Esophagus squamous epithelium (tissue), 4 donors: ENCODE measurements at regions not wholly inside any gene's neighbourhood (a gene's known extent, or its start where the extent isn't known, plus 50 kb on each side); places are given as distances from the start of the nearest gene placed in this dataset.

Experiments used
- POLR2A ChIP-seq, 4 donors: fragments of 450-650 bp; IDR thresholded peaks; one replicate each; pipeline ENCODE4 v1.6.1; 2017; ENCODE audit warnings: antibody characterized with exemption in 4 of 4, mild to moderate bottlenecking in 4 of 4, moderate library complexity in 3 of 4
- TF ChIP-seq, protein P1 (sequence below), 6 experiments: fragments of 450-650 bp in 4 of 6; fragments of 200-600 bp in 2 of 6; sonication (generic) in 2 of 6; IDR thresholded peaks; one replicate each; pipeline ENCODE4 v1.5.1; 2016 to 2019; ENCODE audit warnings: antibody characterized with exemption in 6 of 6, mild to moderate bottlenecking in 4 of 6, moderate library complexity in 4 of 6

DNA sequence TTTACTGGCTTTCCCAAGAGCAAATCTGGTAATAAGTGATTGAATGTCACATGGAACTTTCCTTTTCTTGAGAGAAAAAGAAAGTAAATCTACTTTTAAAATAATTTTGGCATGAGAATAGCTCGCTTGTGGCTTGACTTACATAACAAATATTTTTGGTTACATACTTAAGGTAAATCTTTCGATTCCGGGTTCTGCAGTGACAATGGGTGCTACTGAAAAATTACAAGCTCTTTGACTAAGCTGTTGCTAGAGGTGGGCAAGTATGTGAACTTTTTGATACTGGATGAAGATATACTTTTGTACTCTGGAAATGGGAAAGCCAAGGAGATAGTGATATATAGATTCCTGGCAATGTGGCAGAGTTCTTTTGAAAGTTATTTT lies 51.9 kb upstream of the OTOL1 start:
- no peak for TF ChIP-seq POLR2A (IDR thresholded peaks at IDR 0.05)
- TF ChIP-seq, protein P1, sequence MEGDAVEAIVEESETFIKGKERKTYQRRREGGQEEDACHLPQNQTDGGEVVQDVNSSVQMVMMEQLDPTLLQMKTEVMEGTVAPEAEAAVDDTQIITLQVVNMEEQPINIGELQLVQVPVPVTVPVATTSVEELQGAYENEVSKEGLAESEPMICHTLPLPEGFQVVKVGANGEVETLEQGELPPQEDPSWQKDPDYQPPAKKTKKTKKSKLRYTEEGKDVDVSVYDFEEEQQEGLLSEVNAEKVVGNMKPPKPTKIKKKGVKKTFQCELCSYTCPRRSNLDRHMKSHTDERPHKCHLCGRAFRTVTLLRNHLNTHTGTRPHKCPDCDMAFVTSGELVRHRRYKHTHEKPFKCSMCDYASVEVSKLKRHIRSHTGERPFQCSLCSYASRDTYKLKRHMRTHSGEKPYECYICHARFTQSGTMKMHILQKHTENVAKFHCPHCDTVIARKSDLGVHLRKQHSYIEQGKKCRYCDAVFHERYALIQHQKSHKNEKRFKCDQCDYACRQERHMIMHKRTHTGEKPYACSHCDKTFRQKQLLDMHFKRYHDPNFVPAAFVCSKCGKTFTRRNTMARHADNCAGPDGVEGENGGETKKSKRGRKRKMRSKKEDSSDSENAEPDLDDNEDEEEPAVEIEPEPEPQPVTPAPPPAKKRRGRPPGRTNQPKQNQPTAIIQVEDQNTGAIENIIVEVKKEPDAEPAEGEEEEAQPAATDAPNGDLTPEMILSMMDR (IDR thresholded peaks at IDR 0.05), result no peak
